ENCODE measurements at regions not wholly inside any gene's neighbourhood (a gene's known extent, or its start where the extent isn't known, plus 50 kb on each side); places are given as distances from the start of the nearest gene placed in this dataset.

- TF ChIP-seq POLR2A (IDR thresholded peaks at IDR 0.05) (no peak), CTCF (IDR thresholded peaks at IDR 0.05) (no peak)
Observed at GRCh38 chr18:37754141-37754540, 188.5 kb upstream of the CELF4 start.
